MM.1S (cell line): ENCODE measurements at regions not wholly inside any gene's neighbourhood (a gene's known extent, or its start where the extent isn't known, plus 50 kb on each side); places are given as distances from the start of the nearest gene placed in this dataset.

Experiments
- CTCF ChIP-seq: fragments of 300-600 bp; sonication (generic); IDR thresholded peaks from 2 replicates; pipeline ENCODE4 v1.5.1; 2016; ENCODE audit warnings: antibody characterized with exemption, low read length, mixed read lengths
- EZH2 ChIP-seq: fragments of 300-600 bp; sonication (generic); optimal IDR thresholded peaks from 2 replicates; pipeline ENCODE3; 2017; ENCODE audit warnings: low read depth, mild to moderate bottlenecking, antibody characterized with exemption, low read length, mixed read lengths
- EZH2phosphoT487 ChIP-seq: fragments of 300-600 bp; sonication (generic); IDR thresholded peaks from 2 replicates; pipeline ENCODE4 v1.6.1; 2018; ENCODE audit warnings: antibody characterized with exemption, low read length

DNA sequence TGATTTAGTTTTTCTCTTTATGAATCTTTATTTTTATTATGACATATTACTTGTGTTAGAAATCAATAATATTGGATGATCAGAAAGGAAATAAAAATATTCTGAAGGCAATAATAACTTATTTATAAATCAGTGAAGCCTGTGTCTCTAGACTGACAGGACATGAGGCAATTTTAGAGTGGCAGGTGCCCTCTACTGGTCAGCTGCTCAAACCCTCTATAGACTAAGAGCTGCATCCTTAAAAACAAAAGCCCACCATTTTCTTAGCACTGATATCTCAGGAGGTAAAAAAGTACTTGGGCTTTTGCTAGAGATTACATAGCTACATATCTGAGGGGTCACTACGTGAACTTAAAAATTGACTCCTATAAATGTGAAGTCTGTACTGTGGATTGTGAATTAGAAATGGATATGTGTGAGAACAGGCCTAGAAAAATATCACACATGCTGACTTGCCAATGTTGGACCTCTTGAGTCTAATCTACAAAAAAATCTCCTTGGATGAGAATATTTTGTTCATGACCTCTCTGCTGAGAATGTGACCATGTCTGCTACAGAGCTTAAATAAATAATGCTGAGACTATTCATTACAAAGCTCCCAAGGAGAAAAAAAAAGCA, 597.9 kb upstream of the ADAMTS5 start:
- TF ChIP-seq CTCF = peak; percentile 69
- TF ChIP-seq EZH2phosphoT487 = no peak
- no peak for TF ChIP-seq EZH2
